Liver (tissue), 7 donors: ENCODE measurements at regions not wholly inside any gene's neighbourhood (a gene's known extent, or its start where the extent isn't known, plus 50 kb on each side); places are given as distances from the start of the nearest gene placed in this dataset.

Source experiments
- DNase-seq: peaks from one replicate; pipeline ENCODE4 v3.0.0-alpha.2; 2017; ENCODE audit warnings: low spot score
- H3K27ac ChIP-seq, 2 donors: one replicate each; pipeline ENCODE4 v1.7.0; 2013; ENCODE audit warnings: inconsistent platforms in 2 of 2, low read length in 2 of 2, control low read depth in 1 of 2, low read depth in 1 of 2, mild to moderate bottlenecking in 1 of 2
- H3K27me3 ChIP-seq, 4 donors: one replicate each; pipeline versions ENCODE4 v1.6.1 to v1.7.0; 2013; ENCODE audit warnings: low read length in 3 of 4, inconsistent platforms in 1 of 4, mild to moderate bottlenecking in 1 of 4, moderate library complexity in 1 of 4; ENCODE audit not compliant: control insufficient read depth in 4 of 4, insufficient read depth in 4 of 4
- H3K36me3 ChIP-seq, 4 donors: one replicate each; pipeline versions ENCODE4 v1.6.1 to v1.7.0; 2013; ENCODE audit warnings: low read length in 3 of 4, mild to moderate bottlenecking in 3 of 4, low read depth in 1 of 4, moderate library complexity in 1 of 4; ENCODE audit not compliant: control insufficient read depth in 4 of 4, insufficient read depth in 3 of 4
- H3K4me1 ChIP-seq, 4 donors: one replicate each; pipeline versions ENCODE4 v1.6.1 to v1.7.0; 2013; ENCODE audit warnings: low read length in 3 of 4, mild to moderate bottlenecking in 3 of 4, moderate library complexity in 1 of 4; ENCODE audit not compliant: control insufficient read depth in 4 of 4, insufficient read depth in 4 of 4
- H3K4me3 ChIP-seq, 3 donors: one replicate each; pipeline versions ENCODE4 v1.6.1 to v1.7.0; 2013; ENCODE audit warnings: low read length in 3 of 3, control low read depth in 1 of 3, low read depth in 1 of 3, mild to moderate bottlenecking in 1 of 3
- H3K9ac ChIP-seq, 2 donors: one replicate each; pipeline ENCODE4 v1.7.0; 2013; ENCODE audit warnings: low read length in 2 of 2, mild to moderate bottlenecking in 2 of 2, moderate library complexity in 2 of 2, control low read depth in 1 of 2, low read depth in 1 of 2
- H3K9me3 ChIP-seq, 4 donors: one replicate each; pipeline versions ENCODE4 v1.6.1 to v1.7.0; 2013; ENCODE audit warnings: low read length in 3 of 4; ENCODE audit not compliant: control insufficient read depth in 4 of 4
- ATF3 ChIP-seq: IDR thresholded peaks from 2 replicates; pipeline ENCODE4 v1.6.1; 2016; ENCODE audit warnings: antibody characterized with exemption
- EGR1 ChIP-seq, 2 donors: IDR thresholded peaks; 2 replicates each; pipeline ENCODE4 v1.6.1; 2016 to 2018; ENCODE audit warnings: antibody characterized with exemption in 2 of 2, low read depth in 2 of 2
- FOXA1 ChIP-seq: IDR thresholded peaks from 2 replicates; pipeline ENCODE4 v1.6.1; 2016; ENCODE audit warnings: antibody characterized with exemption
- FOXA2 ChIP-seq: IDR thresholded peaks from 2 replicates; pipeline ENCODE4 v1.6.1; 2016; ENCODE audit warnings: antibody characterized with exemption
- GABPA ChIP-seq, 2 donors: IDR thresholded peaks in 1 of 2; conservative IDR thresholded peaks in 1 of 2; 2 replicates each; pipeline ENCODE4 v1.6.1; 2016; ENCODE audit warnings: antibody characterized with exemption in 2 of 2, mild to moderate bottlenecking in 1 of 2, moderate library complexity in 1 of 2
- HNF4A ChIP-seq, 2 donors: conservative IDR thresholded peaks; 2 replicates each; pipeline ENCODE4 v1.6.1; 2016; ENCODE audit warnings: antibody characterized with exemption in 2 of 2, mild to moderate bottlenecking in 2 of 2
- HNF4G ChIP-seq: IDR thresholded peaks from 2 replicates; pipeline ENCODE4 v1.6.1; 2016; ENCODE audit warnings: antibody characterized with exemption
- JUND ChIP-seq, 2 donors: IDR thresholded peaks; 2 replicates each; pipeline ENCODE4 v1.6.1; 2016; ENCODE audit warnings: antibody characterized with exemption in 2 of 2
- MAX ChIP-seq: IDR thresholded peaks from 2 replicates; pipeline ENCODE4 v1.6.1; 2016; ENCODE audit warnings: antibody characterized with exemption
- NR2F2 ChIP-seq: IDR thresholded peaks from 2 replicates; pipeline ENCODE4 v1.6.1; 2016; ENCODE audit warnings: antibody characterized with exemption
- RAD21 ChIP-seq, 2 donors: IDR thresholded peaks; 2 replicates each; pipeline ENCODE4 v1.6.1; 2016; ENCODE audit warnings: antibody characterized with exemption in 2 of 2, mild to moderate bottlenecking in 2 of 2
- RXRA ChIP-seq, 2 donors: IDR thresholded peaks; 2 replicates each; pipeline ENCODE4 v1.6.1; 2017 to 2018; ENCODE audit warnings: antibody characterized with exemption in 2 of 2, mild to moderate bottlenecking in 1 of 2
- SP1 ChIP-seq: IDR thresholded peaks from 2 replicates; pipeline ENCODE4 v1.6.1; 2018; ENCODE audit warnings: antibody characterized with exemption, mild to moderate bottlenecking
- TAF1 ChIP-seq: conservative IDR thresholded peaks from 2 replicates; pipeline ENCODE4 v1.6.1; 2016; ENCODE audit warnings: antibody characterized with exemption, mild to moderate bottlenecking
- YY1 ChIP-seq: IDR thresholded peaks from 2 replicates; pipeline ENCODE4 v1.6.1; 2016; ENCODE audit warnings: antibody characterized with exemption, mild to moderate bottlenecking
- ZBTB33 ChIP-seq: IDR thresholded peaks from 2 replicates; pipeline ENCODE4 v1.6.1; 2016; ENCODE audit warnings: antibody characterized with exemption
- WGBS: extraction: QIAGEN DNeasy Blood & Tissue Kit; methylation state at CpG from one replicate; pipeline ENCODE4 v1.1.7; 2013; 5-methylcytosine and 5-hydroxymethylcytosine counted together
- donor health status: healthy.
- donor health status: healthy.
- donor health status: healthy.
- donor health status: healthy.

GRCh38 chr2:16932826-16933225, 267.2 kb upstream of the CYRIA start:
- DNase-seq: no peak
- 72% methylated on average over 3 of the region's 3 CpGs for WGBS
- Histone ChIP-seq H3K9me3 (no peaks in the 10 kb centered on the region), H3K27ac (no peak overlapping the region), H3K9ac (no peak overlapping the region), H3K27me3 (no peaks in the 10 kb centered on the region), H3K4me3 (no peak overlapping the region), H3K36me3 (no peaks in the 10 kb centered on the region), H3K4me1 (no peaks in the 10 kb centered on the region)
- TF ChIP-seq NR2F2: no peak

DNA sequence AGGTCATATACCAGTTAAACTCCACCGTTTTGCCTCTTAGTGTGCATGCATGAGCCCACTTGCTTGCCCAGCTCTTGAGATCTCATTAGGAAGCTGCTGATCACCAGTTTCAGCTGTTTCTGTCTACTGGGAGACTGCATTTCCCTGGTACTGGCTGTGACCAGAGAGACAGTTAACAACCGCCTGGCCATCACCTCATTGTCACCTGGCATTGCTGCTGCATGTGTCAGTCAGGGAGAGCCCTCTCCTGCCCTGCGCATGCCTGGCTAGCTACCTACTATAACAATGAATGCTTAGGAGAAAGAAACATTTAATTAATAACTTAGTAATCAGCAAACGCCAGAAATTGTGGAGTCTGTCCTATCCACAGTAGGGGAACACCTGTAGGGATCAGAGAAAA, 265.8 kb upstream of the CYRIA start:
- DNase-seq: no peak
- Histone ChIP-seq H3K4me1 (no peaks in the 10 kb centered on the region), H3K27me3 (no peaks in the 10 kb centered on the region), H3K27ac (no peak overlapping the region), H3K9ac (no peak overlapping the region), H3K9me3 (no peaks in the 10 kb centered on the region), H3K4me3 (no peak overlapping the region), H3K36me3 (no peaks in the 10 kb centered on the region)
- WGBS: 78% methylated on average over 4 of the region's 4 CpGs
- no peak for TF ChIP-seq SP1
- TF ChIP-seq RXRA (IDR thresholded peaks at IDR 0.05): no peak
- no peak for TF ChIP-seq ZBTB33
- TF ChIP-seq EGR1 (IDR thresholded peaks at IDR 0.05; ENCODE audit: low read depth in 2 of 2): no peak
- no peak for TF ChIP-seq ATF3
- no peak for TF ChIP-seq JUND (IDR thresholded peaks at IDR 0.05)
- no peak for TF ChIP-seq YY1
- TF ChIP-seq RAD21 (IDR thresholded peaks at IDR 0.05): no peak
- no peak for TF ChIP-seq HNF4G
- TF ChIP-seq TAF1: no peak
- TF ChIP-seq FOXA1: no peak
- TF ChIP-seq HNF4A (conservative IDR thresholded peaks at IDR 0.05): no peak
- no peak for TF ChIP-seq MAX
- TF ChIP-seq FOXA2: no peak
- no peak for TF ChIP-seq GABPA (IDR thresholded peaks at IDR 0.05 in 1 of 2, conservative IDR thresholded peaks at IDR 0.05 in 1 of 2)

DNA sequence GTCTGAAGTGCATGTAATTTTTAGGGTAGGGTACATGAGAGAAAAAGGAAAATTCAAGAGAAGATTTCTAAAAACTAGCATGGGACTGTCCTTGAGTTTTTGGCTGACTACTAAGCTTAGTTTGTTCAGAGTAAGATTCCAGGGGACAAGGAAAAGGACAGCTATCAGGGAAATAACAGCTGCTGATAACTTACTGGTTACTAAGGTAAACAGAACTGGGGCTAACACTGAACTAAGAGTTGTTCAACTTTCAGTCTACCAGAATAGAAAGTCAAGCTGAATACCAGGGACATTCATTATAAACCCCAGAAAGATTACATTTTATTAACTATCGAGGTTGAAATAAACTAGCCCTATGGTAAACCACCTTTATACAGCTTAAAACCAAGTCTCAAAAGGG, 261.8 kb upstream of the CYRIA start:
- no peaks in the 10 kb centered on the region for H3K27me3 ChIP-seq
- no peak for DNase-seq
- H3K27ac ChIP-seq: no peak overlapping the region
- no peaks in the 10 kb centered on the region for H3K9me3 ChIP-seq
- H3K4me1 ChIP-seq: no peaks in the 10 kb centered on the region
- 92% methylated on average over 1 of the region's 1 CpG for WGBS
- no peaks in the 10 kb centered on the region for H3K36me3 ChIP-seq
- TF ChIP-seq NR2F2: no peak
- TF ChIP-seq EGR1 (IDR thresholded peaks at IDR 0.05; ENCODE audit: low read depth in 2 of 2): no peak
- no peak for TF ChIP-seq JUND (IDR thresholded peaks at IDR 0.05)
- H3K4me3 ChIP-seq: no peak overlapping the region
- no peak overlapping the region for H3K9ac ChIP-seq
